Adrenal gland (tissue), 9 donors: ENCODE measurements at regions not wholly inside any gene's neighbourhood (a gene's known extent, or its start where the extent isn't known, plus 50 kb on each side); places are given as distances from the start of the nearest gene placed in this dataset.

Source experiments
- DNase-seq, 7 donors: peaks; one replicate each; pipeline ENCODE4 v3.0.0-alpha.2; 2019 to 2020
- H3K27ac ChIP-seq, 5 donors: fragments of 200-600 bp; sonication (generic) in 4 of 5; 1 replicate in 3 of 5; 2 replicates in 2 of 5; pipeline versions ENCODE4 v1.5.1 to v1.8.0; 2016 to 2020; ENCODE audit warnings: mild to moderate bottlenecking in 1 of 5
- H3K27me3 ChIP-seq: fragments of 200-600 bp; 2 replicates; pipeline ENCODE4 v1.8.0; 2021
- H3K36me3 ChIP-seq, 2 donors: fragments of 200-600 bp; replicated peaks in 1 of 2; 1 replicate in 1 of 2; 2 replicates in 1 of 2; pipeline versions ENCODE4 v1.5.1 to v1.8.0; 2018 to 2022
- H3K4me1 ChIP-seq, 2 donors: fragments of 200-600 bp; replicated peaks in 1 of 2; 1 replicate in 1 of 2; 2 replicates in 1 of 2; pipeline versions ENCODE4 v1.5.1 to v1.8.0; 2018 to 2021
- H3K4me3 ChIP-seq, 4 donors: fragments of 200-600 bp; sonication (generic) in 3 of 4; one replicate each; pipeline ENCODE4 v1.5.1; 2016 to 2018
- H3K9me3 ChIP-seq, 3 donors: fragments of 200-600 bp; sonication (generic) in 1 of 3; replicated peaks in 1 of 3; 1 replicate in 2 of 3; 2 replicates in 1 of 3; pipeline versions ENCODE4 v1.5.1 to v1.8.0; 2016 to 2021
- CTCF ChIP-seq, 6 experiments: fragments of 450-650 bp in 4 of 6; fragments of 200-600 bp in 2 of 6; sonication (generic) in 1 of 6; IDR thresholded peaks; 1 replicate in 5 of 6; 2 replicates in 1 of 6; pipeline versions ENCODE4 v1.5.1 to v1.8.0; 2016 to 2021; ENCODE audit warnings: antibody characterized with exemption in 6 of 6, mild to moderate bottlenecking in 2 of 6, moderate library complexity in 1 of 6
- POLR2A ChIP-seq, 2 donors: fragments of 450-650 bp; IDR thresholded peaks; one replicate each; pipeline ENCODE4 v1.6.1; 2017; ENCODE audit warnings: antibody characterized with exemption in 2 of 2, mild to moderate bottlenecking in 2 of 2, moderate library complexity in 1 of 2
- WGBS, 4 donors: extraction: QIAGEN DNeasy Blood & Tissue Kit in 2 of 4; methylation state at CpG; one replicate each; pipeline versions ENCODE4 v1.1.5 to v1.1.7; 2013 to 2017; 5-methylcytosine and 5-hydroxymethylcytosine counted together
- intact Hi-C, 2 donors: fragments of 100-400 bp; cut with DNase I; formaldehyde crosslinking; loops; one replicate each; pipeline versions ENCODE4 v1.14.1 to v1.15.0; 2022 to 2023
- donor health status: healthy with polysubstance abuse.
- donor health status: Bipolar disorder and iron deficiency.
- donor health status: DM: yes; HTN: yes; CAD: no.
- donor health status: DM: no; HTN: no; CAD: no.
- donor health status: DM: no; HTN: no; CAD: no.

GRCh38 chr18:40072761-40073160 lies 1882.3 kb upstream of the PIK3C3 start:
- Histone ChIP-seq H3K27ac (no peak overlapping the region), H3K4me3 (no peak overlapping the region), H3K4me1 (no peaks in the 10 kb centered on the region), H3K9me3 (no peaks in the 10 kb centered on the region), H3K36me3 (no peaks in the 10 kb centered on the region), H3K27me3 (no peaks in the 10 kb centered on the region)
- TF ChIP-seq POLR2A (IDR thresholded peaks at IDR 0.05), result no peak
- no peak for TF ChIP-seq CTCF (IDR thresholded peaks at IDR 0.05)
- 53 to 68% (median 64%) methylated on average over 2 of the region's 2 CpGs for WGBS, 4 donors
- DNase-seq, result no peak
- intact Hi-C loops, result no loop called here

- Histone ChIP-seq H3K36me3 (no peaks in the 10 kb centered on the region), H3K27me3 (no peaks in the 10 kb centered on the region), H3K4me3 (no peak overlapping the region), H3K9me3 (no peaks in the 10 kb centered on the region), H3K4me1 (no peaks in the 10 kb centered on the region), H3K27ac (no peak overlapping the region)
- TF ChIP-seq CTCF (IDR thresholded peaks at IDR 0.05) (no peak), POLR2A (IDR thresholded peaks at IDR 0.05) (no peak)
- WGBS, 4 donors, result 61 to 92% (median 78%) methylated on average over 1 of the region's 1 CpG
- intact Hi-C loops, result no loop called here
- DNase-seq, result no peak
These were observed 1888.7 kb upstream of the PIK3C3 start for GRCh38 chr18:40066368-40066767.

GRCh38 chr18:40063488-40063887 lies 1891.5 kb upstream of the PIK3C3 start:
- H3K4me3 ChIP-seq, result no peak overlapping the region
- TF ChIP-seq CTCF (IDR thresholded peaks at IDR 0.05) (no peak), POLR2A (IDR thresholded peaks at IDR 0.05) (no peak)
- intact Hi-C loops, result no loop called here

GRCh38 chr18:40061086-40061485 lies 1893.9 kb upstream of the PIK3C3 start:
- intact Hi-C loops, result no loop called here
- Histone ChIP-seq H3K27me3 (no peaks in the 10 kb centered on the region), H3K9me3 (no peaks in the 10 kb centered on the region), H3K4me3 (no peak overlapping the region), H3K36me3 (no peaks in the 10 kb centered on the region), H3K27ac (no peak overlapping the region), H3K4me1 (no peaks in the 10 kb centered on the region)
- DNase-seq, result no peak
- TF ChIP-seq POLR2A (IDR thresholded peaks at IDR 0.05) (no peak), CTCF (IDR thresholded peaks at IDR 0.05) (no peak)
- 40 to 57% (median 49%) methylated on average over 2 of the region's 2 CpGs for WGBS, 4 donors

More at GRCh38 chr18:40063488-40063887, 1891.5 kb upstream of the PIK3C3 start:
- Histone ChIP-seq H3K27me3 (no peaks in the 10 kb centered on the region), H3K27ac (no peak overlapping the region), H3K4me1 (no peaks in the 10 kb centered on the region), H3K9me3 (no peaks in the 10 kb centered on the region), H3K36me3 (no peaks in the 10 kb centered on the region)
- DNase-seq, result no peak
